HuH-7 (cell line): ENCODE measurements at regions not wholly inside any gene's neighbourhood (a gene's known extent, or its start where the extent isn't known, plus 50 kb on each side); places are given as distances from the start of the nearest gene placed in this dataset.

Experiments
- DNase-seq: peaks from one replicate; pipeline ENCODE4 v3.0.0; 2011; ENCODE audit warnings: low spot score

DNA sequence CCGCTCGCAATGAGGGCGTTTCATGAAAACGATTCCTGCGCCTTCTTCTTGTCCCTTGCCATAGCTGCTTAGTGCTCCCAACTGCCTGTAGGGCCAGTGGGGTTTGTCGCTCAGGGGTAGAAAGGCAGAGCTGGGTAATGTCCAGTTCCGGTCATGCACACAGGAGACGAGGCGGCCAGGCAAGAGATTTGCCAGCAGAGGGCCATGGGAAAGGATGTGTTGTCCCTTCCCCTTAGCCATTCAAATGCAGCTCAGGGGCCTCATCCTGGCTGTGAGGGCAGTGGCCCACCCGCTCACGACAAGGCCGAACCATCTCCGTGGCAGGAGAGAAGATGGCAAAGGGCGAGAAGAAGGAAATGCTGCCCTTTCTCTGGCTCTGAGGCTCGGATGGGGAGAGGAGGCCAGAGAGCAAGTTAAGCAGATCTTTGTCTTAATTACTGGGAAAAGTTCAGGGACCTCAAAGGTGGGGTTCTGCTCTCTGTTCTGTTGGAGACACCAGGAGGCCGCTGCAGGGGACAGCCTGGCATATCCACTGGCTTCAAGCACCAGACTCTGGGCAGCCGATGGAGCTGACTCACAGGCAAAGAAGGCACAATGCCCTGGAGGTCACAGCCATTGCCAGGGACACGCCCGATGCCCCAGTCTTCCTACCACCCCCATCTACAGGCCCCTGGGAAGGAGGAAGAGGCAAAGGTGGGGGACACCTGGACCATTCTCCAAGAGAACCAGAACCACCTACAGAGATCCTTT lies 534.8 kb upstream of the MGMT start:
- no peak for DNase-seq

DNA sequence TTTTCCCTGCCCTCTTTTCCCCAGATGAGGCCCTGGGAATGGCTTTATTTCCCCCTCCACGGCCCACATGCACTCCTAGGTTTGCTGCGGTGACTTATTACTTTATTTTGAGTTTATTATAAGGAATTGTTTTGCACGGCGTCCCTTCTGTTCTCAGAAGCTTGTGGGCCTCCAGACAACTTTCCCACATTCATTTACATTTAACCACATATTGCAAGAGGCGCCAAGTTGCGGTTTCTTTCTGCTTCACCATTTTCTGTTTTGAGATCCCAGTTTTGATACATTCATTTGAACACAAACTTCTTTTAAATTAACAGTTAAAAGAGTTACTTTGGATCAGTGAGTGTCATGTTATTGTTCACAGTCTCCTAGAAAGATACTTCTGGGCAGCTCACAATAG lies 532.5 kb upstream of the MGMT start:
- no peak for DNase-seq

DNA sequence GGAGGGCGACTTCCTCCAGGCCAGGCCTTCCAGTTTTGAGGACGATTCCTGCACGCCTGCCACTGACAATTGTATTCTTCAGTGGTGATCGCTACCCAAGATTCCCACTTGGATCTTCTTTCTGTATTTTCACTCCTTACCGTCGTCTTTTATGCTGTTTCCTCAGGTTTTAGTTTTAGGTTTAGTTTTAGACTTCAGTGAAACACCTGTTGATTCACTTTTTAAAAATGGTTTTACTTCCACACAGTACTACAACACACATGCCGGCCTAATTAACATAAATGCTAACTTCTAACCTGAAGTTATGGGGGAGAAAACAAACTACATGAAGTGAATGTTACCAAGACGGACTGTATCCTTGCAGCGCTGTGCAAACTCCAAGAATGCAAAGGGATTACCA lies 530.6 kb upstream of the MGMT start:
- no peak for DNase-seq

DNA sequence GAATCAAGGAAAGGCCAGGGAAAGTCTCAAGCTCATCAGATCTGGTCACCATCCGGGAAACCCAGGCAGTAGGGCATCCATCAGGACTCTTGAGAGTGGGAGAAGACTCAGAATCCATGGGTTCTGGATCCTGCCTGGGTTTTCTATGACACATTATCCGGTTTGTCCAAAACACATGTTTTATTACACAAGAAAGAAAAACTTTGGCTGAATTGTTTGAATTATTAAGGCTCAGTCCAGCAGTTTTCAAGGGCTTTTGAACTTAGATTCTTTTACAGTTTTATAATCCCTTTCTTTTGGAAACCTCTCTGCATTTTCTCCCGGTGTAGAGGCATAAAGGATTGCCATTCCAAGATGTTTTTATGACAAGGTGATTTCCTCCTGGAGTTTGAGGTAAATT lies 528.5 kb upstream of the MGMT start:
- no peak for DNase-seq

DNA sequence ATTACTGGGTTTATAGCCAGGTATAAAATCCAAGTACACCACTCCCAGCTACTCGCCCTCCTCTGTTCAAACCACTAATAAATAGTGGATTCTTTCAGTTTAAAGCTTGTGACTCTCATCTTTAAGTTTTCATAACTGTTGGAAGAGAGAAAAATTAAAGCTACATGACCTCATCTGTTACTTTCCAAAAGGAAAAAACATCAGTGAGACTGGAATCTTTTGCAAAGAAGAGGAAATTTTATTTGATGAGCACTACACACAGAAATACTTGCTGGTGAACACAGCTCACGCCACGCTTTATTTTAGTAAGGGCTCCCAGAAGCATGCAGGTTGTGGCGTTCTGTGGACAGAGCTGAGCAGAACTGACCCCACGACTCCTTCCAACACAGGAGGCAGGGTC lies 527.0 kb upstream of the MGMT start:
- DNase-seq, result no peak

DNA sequence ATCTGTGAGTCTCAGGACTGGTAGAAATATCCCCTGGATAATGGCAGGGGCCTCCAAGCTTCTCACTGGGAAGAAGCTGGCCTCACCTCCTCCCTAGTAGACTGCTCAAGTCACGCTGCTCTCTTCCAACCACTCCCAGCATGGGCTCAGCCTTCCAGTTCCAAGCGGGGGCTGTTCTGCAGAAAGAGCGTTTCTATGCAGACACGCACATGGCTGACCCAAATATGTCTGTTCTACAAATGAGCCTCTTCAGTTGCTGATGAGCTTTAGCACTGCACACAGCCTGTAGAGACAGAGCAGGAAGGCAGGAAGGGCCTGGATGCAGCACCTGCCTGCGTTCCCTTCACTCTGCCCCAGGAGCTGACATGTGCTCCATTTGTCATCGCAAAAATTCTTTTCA lies 523.9 kb upstream of the MGMT start:
- DNase-seq, result no peak

DNA sequence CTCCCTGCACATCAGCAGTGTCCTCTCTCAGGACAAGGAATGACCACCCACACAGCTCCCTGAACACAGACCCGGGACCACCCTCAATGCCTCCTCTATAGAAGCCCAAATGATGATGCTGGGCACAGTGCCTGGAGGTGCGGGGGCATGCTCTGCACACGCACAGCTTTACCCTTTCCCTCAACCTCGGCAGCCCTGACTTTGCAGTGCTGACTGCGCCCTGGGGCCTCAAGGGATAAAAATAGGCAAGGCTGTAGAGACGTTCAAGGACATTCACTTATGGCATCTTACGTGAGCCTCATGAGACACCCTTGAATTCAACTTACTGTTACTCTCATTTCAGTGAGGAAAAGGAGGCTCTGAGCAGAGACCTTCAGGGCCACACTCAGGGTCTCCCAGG lies 521.6 kb upstream of the MGMT start:
- no peak for DNase-seq

DNA sequence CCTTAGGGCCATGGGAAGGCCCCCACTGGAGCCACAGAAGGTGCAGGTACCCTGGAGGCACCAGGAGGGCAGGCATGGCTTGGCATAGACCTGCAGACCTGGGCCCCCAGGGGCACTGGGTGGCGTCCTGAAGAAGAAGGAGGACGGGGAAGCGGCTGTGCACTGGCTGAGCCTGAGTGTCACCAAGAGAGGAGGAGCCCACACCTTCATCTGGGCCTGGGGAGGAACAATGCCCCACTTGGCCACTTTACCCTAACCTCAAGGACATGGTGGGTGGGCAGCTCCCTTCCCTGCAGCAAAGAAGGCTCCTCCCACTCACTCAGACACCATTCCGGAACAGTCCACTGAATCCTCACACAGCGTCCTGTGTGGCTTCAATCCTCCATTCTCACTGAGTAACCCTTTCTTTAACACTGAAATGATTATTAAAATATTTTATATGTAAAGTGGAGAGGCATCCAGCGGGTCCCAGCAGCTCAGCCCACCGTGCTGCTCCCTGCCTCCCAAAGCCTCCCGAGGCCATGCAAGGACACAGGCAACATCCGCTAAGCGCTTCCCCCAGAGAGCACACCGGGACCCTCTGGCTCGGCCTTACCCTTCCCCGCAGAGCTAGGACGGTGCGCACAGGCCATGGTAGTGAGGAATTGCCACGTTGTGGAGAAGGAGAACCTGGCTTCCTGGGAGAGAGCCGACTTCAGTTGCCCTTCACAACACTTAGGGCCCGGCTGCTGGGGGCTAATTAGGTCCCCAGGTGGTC lies 516.7 kb upstream of the MGMT start:
- no peak for DNase-seq

DNA sequence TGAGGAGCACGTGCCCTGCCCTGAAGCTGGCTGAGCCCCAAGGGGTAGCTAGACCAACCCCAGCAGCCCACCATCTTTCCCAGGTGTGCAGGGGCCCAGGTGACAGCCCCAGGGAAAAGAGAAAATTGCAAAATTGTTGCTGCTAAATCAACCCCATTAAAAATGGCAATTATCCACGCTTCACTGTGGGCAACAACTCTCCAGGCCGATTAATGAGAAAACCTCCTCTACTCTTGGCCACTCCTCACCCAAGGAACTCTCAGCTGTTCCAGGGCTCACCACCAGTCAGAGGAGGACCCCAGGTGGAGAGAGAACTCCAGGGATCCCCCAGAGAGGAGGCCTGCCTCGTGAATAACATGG lies 516.1 kb upstream of the MGMT start:
- DNase-seq, result no peak

DNA sequence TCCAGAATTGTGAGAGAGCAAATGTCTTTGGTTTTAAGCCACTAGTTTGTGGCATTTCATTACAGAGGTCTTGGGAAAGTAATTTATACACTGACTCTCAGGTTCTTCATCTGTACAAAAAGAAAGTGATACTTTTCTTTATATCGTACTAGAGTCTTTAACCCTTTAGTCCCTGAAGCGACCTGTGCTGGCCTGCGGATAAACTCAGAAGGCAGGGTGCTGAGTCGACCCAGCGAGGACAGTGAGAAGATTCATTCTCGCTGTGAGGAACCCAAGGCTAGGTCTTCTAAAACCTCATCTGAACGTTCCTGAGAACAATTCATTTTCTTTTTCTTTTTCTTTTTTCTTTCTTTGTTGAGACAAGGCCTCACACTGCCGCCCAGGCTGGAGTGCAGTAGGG lies 514.2 kb upstream of the MGMT start:
- no peak for DNase-seq

DNA sequence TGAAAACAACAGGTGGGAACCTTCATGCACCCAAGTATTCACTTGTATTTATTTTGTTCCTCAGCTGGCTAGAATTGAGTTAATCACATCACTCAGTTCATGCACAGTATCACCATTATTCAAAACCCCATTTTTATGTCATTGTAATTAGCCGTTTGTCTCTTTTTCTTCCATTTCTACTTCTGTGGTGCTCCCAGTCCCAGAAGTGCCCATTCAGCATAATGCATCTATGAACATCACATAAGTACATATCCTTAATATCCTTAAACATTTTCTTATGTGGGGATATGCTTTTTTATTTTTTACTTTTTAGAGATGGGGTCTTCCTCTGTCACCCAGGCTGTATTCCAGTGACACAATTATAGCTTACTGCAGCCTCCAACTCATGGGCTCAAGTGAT lies 510.9 kb upstream of the MGMT start:
- DNase-seq, result no peak

DNA sequence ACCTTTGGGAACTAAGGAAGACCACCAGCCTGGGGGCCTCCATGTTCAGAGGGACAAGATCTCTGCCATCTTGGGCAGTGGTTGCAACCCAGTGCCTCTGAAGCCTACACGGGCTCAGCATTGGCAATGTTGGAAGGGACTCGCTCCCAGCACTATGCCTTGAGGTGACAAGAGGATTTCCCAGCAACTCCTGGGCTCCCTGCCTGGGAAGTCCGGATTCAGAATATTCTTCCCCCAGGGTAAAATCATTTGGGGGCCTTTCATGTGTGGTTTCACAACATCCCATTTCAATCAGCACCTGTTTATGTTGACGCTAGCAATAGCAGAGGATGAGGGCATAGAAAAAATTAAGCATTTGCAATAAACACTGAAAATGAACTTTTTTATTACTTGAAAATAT lies 509.8 kb upstream of the MGMT start:
- DNase-seq, result no peak

DNA sequence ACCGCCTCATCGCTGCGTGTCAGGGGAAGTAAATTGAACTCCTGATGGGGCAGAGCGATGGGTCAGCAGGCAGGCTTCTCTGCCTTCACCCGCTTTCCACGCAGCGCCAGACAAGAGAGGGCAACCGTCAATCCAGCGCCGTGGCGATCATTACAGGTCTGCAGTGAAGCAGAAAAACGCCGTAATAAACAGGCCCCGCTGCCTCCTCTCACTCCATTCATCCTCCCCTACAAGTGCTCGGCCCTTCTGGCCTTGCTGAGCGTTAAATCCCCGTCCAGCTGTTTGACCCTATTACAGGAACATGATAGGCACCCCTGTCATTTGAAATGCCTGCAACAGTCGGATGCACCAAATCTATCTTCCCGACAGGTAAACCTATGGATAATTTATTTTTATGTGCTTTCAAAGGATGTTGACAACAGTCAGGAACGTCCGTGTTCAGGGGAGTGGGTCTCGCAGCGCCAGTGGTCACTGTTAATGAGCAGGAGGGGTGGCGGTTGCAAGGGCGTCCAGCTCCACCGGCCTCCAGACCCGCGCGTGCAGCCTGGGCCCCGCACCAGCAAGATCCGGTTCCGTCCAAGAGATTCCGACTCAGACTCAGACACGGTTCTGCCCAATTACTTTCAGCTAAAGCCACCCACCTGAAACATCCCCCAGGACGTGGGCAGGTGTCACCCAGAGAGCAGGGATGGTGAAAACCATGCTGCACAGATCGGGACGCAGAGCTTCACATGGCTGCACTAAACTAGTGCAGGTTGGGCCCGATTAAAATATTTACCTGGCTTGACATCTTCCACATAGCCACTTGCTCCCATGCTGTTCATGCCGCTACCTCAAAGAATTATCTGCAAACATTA lies 508.0 kb upstream of the MGMT start:
- no peak for DNase-seq

DNA sequence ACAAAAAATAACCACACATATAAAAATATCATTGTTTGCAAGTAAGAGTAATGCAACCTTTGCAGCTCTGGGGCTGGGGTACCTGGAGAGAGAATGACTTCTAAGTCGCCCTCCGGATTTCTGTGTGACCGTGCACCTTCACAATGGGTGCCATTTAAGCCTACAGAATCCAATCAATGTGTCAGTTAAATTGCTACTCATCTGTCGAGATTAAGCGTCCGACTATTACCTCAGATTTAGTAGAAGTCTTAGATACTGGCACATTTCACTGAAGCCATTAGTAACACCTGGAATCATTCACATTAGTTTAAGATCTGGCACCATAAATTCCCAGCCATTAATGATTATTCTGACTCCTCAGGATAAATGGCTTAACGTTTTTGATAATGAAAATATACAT lies 507.3 kb upstream of the MGMT start:
- DNase-seq, result no peak

DNA sequence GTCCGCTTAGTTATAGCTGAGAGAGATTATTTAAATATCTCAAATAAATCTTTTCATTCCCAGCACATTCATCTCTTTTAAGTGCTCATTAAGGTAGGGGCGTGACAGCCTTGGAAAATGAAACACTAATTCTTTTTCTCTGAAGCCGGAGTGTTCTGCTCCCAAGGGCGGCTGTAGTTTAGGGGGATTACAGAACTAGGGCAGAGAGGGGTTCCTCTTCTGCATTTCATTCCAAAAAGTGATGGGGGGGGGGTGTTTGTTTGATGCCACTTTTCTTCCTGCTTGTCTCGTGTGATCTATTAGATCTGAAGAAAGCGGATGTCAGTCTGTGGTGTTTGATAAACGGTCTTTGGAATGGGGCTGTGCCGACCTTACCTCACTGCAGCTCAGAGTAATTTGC lies 506.5 kb upstream of the MGMT start:
- no peak for DNase-seq

DNA sequence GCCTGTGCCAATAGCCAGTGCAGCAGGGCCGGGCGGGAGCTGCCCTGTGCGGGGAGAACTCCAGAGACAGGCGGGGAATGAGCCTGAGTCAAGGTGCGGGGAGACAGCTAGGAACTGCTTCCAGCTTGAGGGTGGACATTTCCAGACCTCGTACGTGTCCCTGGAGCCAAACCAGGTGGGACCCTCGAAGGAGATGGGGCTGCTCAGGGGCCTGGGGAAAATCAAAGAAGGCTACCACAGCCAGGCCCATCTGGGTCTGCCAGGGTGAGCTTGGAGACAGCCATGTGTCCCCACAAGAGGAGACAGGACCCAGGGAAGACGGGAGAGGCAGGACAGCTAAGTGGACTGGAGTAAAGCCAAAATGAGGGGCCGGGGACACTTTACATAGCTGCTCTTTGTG lies 504.9 kb upstream of the MGMT start:
- no peak for DNase-seq

DNA sequence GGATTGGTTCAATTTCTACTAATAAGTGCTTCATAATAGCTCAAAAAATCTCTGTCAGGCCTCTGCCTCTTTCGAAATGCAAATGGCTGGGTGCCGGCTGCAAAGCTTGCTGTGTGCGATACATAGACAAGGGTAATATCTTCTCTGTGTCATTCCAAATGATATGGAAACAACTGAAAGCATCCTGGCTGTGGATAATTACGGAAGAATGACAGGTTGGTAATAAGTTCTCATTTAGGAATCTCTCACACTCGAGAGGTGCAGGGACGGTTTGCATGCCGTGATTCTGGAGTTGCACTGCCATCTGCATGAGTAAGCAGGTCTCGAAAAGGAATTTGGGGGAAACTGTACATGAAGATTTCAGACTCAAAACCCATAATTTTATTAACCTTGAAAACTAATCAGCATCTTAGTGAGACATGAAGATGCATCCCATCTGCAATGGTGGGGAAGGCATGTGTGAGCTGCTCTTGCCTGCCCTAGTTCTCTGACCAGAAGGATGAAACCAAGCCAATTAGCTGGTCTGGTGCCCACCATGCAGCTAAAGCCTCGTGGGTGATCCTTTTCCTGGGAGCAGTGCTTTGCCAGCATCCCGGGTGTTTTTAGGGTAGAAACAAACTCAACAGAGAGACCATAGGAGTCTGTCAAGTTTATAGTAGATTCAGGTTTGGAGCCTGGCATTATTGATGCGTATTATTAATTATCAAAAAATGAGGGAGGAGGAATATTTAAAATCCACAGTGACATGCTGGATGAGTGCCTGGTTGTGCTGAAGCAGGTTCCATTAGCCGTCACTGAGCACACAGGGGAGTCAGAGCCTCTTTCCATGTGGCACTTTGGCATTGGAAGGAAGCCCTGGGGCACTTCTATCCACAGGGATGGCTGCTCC lies 503.6 kb upstream of the MGMT start:
- no peak for DNase-seq

DNA sequence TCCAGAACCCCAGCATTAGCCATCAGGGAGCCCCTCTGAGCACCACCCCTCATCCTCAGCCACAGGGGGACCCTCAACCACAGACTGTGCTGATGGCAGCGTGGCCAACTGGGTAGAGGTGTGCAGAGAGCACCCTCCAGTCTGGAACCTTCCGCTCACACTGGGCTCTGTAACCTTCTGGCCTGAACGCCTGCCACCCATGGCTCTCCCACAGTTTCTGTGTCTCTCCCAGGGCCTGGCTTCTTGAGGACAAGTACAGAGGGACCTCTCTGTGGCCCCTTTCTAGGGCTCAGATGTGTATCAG lies 503.0 kb upstream of the MGMT start:
- no peak for DNase-seq

DNA sequence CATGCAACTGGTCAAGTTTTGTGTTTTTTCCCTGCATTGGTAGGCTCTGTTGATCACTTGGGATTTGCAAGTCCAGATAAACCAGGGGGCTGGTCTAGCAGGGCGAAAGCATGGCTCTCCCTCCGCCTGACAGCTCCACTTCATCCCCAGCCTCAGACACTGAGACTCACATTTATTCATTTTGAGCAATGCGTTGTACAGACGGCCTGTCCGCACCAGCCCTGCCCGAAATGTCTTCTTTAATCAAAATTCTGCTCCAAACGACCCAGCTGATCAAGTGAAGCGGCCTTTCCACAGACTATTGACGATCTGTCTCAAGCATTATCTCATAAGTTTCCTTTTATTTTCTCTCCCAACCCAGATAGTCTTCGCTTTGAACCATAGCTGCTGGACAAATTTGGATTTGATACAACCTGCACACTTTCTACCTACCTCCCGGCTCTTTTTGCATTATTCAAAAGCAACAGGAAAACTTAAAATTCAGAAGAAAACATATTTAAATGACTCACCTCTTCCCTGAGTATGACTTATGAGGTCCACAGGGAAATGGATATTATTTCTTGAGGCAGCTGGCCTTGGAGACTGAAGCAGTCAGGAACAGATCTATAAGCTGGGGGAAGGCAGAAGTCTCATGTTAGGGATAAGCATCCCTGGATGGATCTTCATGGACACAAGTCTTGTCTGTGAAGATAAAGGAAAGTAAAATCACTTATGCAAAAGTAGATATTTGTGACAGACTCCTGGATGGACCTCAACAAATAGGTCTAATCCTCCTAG lies 498.9 kb upstream of the MGMT start:
- DNase-seq, result no peak

DNA sequence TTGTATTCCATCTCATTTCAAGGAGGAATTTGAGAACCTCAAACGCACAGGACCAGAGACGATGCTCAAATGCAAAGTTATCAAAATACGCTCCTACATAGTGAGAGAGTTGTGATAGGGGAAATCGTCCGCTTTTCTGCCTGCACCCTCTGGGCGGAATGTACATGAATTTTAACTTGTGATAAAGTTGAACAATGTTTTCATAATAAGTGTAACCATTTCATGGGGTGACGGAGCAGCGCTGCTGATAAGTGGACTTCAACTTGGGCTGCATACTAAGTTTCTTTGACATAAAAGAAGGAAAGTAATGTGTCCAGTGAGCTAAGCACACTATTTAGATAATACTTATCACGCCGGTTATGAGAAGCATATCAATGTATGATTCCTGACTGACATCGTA lies 497.5 kb upstream of the MGMT start:
- no peak for DNase-seq

DNA sequence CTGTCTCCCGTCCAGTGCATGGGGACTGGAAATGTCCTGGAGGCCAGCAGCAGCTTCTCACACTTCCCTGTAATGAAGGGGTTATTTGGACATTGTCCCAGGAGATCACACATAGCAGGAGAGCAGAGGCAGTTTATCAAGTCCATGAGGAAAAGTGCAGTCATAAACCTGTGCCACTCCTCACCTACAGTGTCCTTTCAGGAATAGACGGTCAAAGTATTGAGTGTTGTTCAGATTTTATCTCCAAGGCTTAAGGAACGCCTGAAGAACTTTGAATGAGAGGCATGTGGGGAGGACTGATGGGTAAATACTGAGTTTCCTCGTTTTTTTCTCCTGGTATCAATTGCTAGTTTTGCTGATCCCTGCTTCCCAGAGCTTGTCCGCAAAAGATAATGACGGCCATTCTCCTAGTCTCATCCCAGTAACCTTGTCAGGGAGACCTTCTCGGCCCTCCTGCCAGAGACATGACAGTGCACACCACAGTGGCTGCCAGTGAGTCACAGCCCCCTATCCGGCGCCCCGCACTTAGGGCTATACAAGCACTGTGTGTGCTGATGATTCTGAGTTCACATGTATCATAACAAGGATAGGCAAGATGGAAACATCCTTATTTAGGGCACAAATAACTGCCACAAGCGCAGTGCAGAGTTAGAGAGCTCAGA lies 495.5 kb upstream of the MGMT start:
- no peak for DNase-seq
